ENCODE measurements at regions not wholly inside any gene's neighbourhood (a gene's known extent, or its start where the extent isn't known, plus 50 kb on each side); places are given as distances from the start of the nearest gene placed in this dataset.

- TF ChIP-seq CTCF (IDR thresholded peaks at IDR 0.05; ENCODE audit: low read depth, low read length) = no peak
- DNase-seq (ENCODE audit: extremely low read depth, low read depth) = no peak
Observed at GRCh38 chr5:23071682-23072081, 218.5 kb upstream of the CDH12 start.

- DNase-seq (ENCODE audit: extremely low read depth, low read depth) = no peak
- TF ChIP-seq CTCF (IDR thresholded peaks at IDR 0.05; ENCODE audit: low read depth, low read length) = no peak
Observed at GRCh38 chr5:23064710-23065109, 211.6 kb upstream of the CDH12 start.

GRCh38 chr5:23053846-23054245, 200.7 kb upstream of the CDH12 start:
- no peak for DNase-seq (ENCODE audit: extremely low read depth, low read depth)
- no peak for TF ChIP-seq CTCF (IDR thresholded peaks at IDR 0.05; ENCODE audit: low read depth, low read length)

- DNase-seq (ENCODE audit: extremely low read depth, low read depth) = no peak
- no peak for TF ChIP-seq CTCF (IDR thresholded peaks at IDR 0.05; ENCODE audit: low read depth, low read length)
Observed at GRCh38 chr5:23042226-23042625, 189.1 kb upstream of the CDH12 start.

GRCh38 chr5:23035555-23036090, 182.5 kb upstream of the CDH12 start:
- DNase-seq (ENCODE audit: extremely low read depth, low read depth) = no peak
- no peak for TF ChIP-seq CTCF (IDR thresholded peaks at IDR 0.05; ENCODE audit: low read depth, low read length)

GRCh38 chr5:23033864-23034263, 180.7 kb upstream of the CDH12 start:
- no peak for DNase-seq (ENCODE audit: extremely low read depth, low read depth)
- no peak for TF ChIP-seq CTCF (IDR thresholded peaks at IDR 0.05; ENCODE audit: low read depth, low read length)

- DNase-seq (ENCODE audit: extremely low read depth, low read depth) = no peak
- TF ChIP-seq CTCF (IDR thresholded peaks at IDR 0.05; ENCODE audit: low read depth, low read length) = no peak
Observed at GRCh38 chr5:23029290-23029689, 176.1 kb upstream of the CDH12 start.
